ENCODE measurements at regions not wholly inside any gene's neighbourhood (a gene's known extent, or its start where the extent isn't known, plus 50 kb on each side); places are given as distances from the start of the nearest gene placed in this dataset.
"Not testable (repeated sequence)": the region's sequence is repeated elsewhere in the genome, so short reads cannot be mapped to it uniquely, and the experiment has no call there.

- no peak for DNase-seq (ENCODE audit: low read depth in 4 of 4, low spot score in 2 of 4)
These were observed 201.6 kb upstream of the NANOGP8 start for GRCh38 chr15:35286721-35287120.

DNA sequence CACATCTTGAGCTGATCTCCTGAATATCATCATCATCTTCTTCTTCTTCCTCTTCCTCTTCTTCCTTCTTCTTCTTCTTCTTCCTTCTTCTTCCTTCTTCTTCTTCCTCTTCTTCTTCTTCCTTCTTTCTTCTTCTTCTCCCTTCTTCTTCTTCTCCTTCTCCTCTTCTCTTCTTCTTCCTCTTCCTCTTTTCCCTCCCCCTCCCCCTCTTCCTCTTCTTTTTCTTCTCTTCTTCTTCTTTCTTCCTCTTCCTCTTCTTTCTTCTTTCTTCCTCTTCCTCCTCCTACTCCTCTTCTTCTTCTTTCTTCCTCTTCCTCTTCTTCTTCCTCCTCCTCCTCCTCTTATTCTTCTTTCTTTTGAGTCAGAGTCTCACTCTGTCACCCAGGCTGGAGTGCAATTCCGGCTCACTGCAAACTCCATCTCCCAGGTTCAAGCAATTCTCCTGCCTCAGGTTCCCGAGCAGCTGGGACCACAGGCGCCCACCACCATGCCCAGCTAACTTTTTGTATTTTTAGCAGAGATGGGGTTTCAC lies 197.9 kb upstream of the NANOGP8 start:
- DNase-seq (ENCODE audit: low read depth in 4 of 4, low spot score in 2 of 4): no peak

- DNase-seq (ENCODE audit: low read depth in 4 of 4, low spot score in 2 of 4): no peak
These were observed 196.4 kb upstream of the NANOGP8 start for GRCh38 chr15:35281515-35281914.

GRCh38 chr15:35279811-35280210 lies 194.7 kb upstream of the NANOGP8 start:
- DNase-seq (ENCODE audit: low read depth in 4 of 4, low spot score in 2 of 4): no peak

GRCh38 chr15:35271371-35272043 lies 186.4 kb upstream of the NANOGP8 start:
- no peak for DNase-seq (ENCODE audit: low read depth in 4 of 4, low spot score in 2 of 4)

GRCh38 chr15:35260941-35261340 lies 175.8 kb upstream of the NANOGP8 start:
- no peak for DNase-seq (ENCODE audit: low read depth in 4 of 4, low spot score in 2 of 4)

GRCh38 chr15:35260274-35260673 lies 175.2 kb upstream of the NANOGP8 start:
- DNase-seq (ENCODE audit: low read depth in 4 of 4, low spot score in 2 of 4): not testable (repeated sequence)

GRCh38 chr15:35256551-35256950 lies 171.5 kb upstream of the NANOGP8 start:
- no peak for DNase-seq (ENCODE audit: low read depth in 4 of 4, low spot score in 2 of 4)

DNA sequence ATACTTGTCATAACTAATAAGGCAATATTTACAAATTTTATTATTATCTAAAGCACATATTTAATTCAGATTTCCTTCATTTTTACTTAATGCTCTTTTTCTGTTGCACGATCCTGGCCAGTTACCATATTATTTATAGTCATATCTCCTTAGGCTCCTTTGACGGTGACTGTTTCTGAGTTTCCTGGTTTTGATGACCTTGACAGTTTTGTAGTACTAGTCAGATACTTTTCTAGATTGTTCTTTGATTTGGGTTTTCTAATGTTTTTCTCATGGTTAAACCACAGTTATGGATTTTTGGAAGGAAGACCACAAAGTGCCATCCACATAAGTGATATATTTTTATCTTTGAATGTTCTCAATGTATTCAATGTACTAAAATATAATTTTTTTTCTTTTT lies 171.0 kb upstream of the NANOGP8 start:
- DNase-seq (ENCODE audit: low read depth in 4 of 4, low spot score in 2 of 4): no peak

DNA sequence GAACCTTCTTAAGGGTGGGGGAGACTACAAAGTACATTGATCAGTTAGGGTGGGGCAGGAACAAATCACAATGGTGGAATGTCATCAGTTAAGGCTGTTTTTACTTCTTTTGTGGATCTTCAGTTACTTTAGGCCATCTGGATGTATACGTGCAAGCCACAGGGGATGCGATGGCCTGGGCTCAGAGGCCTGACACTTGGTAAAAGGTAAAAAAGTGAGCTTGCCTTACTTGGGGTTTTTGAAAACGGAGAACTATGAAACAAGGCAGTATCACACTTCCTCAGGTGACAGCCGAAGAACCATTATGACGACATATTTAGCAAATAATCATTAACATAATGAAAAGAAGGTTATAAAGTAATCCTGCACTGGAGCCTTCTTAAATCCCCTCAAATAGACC lies 169.8 kb upstream of the NANOGP8 start:
- not testable (repeated sequence) for DNase-seq (ENCODE audit: low read depth in 4 of 4, low spot score in 2 of 4)

DNA sequence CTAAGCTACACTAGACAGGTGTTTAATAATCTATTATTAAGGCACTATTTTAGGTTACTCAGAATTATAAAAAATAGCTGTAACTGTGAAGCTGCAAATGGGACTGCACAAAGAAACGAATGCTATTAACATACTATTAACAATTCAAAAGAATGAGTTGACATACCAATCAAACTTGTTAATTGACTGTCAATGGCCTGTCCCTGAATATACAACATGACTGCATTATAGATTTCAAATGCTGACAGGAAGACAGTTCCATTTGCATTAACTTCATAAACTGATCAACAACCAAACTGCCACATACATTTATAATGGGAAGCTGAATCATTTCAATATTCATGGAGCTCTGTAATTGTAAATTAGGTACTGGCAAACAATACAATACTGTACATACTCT lies 169.0 kb upstream of the NANOGP8 start:
- DNase-seq (ENCODE audit: low read depth in 4 of 4, low spot score in 2 of 4): no peak

DNA sequence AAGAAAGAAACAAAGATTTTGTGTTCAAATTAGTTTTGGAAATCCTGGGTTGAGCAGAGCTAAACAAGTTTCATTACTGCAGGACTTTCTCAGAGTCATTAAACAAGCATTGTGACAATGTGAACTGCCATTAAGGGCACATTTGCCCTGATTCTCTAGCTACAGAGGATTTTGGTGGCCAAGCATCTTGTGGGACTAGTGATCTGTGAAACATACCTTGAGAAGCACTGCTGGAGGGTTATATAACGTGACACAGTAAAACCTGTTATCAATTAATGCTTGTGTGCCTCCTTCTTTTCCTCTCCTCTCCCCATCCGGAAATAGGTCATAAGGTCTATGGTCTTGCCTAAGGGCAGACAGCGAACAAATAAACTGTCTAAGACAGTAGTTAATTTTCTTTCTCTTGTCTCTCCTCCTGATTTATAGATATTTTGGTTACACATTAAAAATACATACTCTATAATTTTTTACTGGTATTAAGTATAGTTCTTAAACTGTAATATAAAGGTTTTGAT lies 167.3 kb upstream of the NANOGP8 start:
- no peak for DNase-seq (ENCODE audit: low read depth in 4 of 4, low spot score in 2 of 4)

GRCh38 chr15:35247150-35247549 lies 162.1 kb upstream of the NANOGP8 start:
- no peak for DNase-seq (ENCODE audit: low read depth in 4 of 4, low spot score in 2 of 4)

GRCh38 chr15:35246451-35246850 lies 161.4 kb upstream of the NANOGP8 start:
- DNase-seq (ENCODE audit: low read depth in 4 of 4, low spot score in 2 of 4): no peak

DNA sequence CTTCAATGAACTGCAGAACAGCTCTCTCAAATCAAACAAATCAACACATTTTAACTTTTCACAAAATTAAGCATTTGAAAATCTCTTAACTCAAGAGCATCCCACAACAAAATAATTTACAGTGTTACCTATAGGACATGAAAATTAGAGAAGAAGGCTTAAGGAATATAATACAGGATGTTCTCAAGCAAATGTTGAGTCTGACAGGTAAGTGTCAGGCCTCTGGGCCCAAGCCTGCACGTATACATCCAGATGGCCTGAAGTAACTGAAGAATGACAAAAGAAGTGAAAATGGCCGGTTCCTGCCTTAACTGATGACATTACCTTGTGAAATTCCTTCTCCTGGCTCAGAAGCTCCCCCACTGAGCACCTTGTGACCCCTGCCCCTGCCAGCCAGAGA lies 160.6 kb upstream of the NANOGP8 start:
- not testable (repeated sequence) for DNase-seq (ENCODE audit: low read depth in 4 of 4, low spot score in 2 of 4)

- DNase-seq (ENCODE audit: low read depth in 4 of 4, low spot score in 2 of 4): no peak
These were observed 159.1 kb upstream of the NANOGP8 start for GRCh38 chr15:35244227-35244626.

GRCh38 chr15:35243758-35244157 lies 158.7 kb upstream of the NANOGP8 start:
- DNase-seq (ENCODE audit: low read depth in 4 of 4, low spot score in 2 of 4): no peak

DNA sequence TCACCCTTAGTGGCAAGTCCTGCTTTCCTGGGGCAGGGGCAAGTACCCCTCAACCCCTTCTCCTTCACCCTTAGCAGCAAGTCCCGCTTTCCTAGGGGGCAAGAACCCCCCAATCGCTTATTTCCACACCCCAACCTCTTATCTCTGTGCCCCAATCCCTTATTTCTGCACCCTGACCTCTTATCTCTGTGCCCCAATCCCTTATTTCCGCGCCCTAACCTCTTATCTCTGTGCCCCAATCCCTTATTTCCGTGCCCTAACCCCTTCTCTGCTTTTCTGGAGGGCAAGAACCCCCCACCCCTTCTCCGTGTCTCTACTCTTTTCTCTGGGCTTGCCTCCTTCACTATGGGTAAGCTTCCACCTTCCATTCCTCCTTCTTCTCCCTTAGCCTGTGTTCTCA lies 154.6 kb upstream of the NANOGP8 start:
- not testable (repeated sequence) for DNase-seq (ENCODE audit: low read depth in 4 of 4, low spot score in 2 of 4)

- not testable (repeated sequence) for DNase-seq (ENCODE audit: low read depth in 4 of 4, low spot score in 2 of 4)
These were observed 153.4 kb upstream of the NANOGP8 start for GRCh38 chr15:35238448-35238847.

DNA sequence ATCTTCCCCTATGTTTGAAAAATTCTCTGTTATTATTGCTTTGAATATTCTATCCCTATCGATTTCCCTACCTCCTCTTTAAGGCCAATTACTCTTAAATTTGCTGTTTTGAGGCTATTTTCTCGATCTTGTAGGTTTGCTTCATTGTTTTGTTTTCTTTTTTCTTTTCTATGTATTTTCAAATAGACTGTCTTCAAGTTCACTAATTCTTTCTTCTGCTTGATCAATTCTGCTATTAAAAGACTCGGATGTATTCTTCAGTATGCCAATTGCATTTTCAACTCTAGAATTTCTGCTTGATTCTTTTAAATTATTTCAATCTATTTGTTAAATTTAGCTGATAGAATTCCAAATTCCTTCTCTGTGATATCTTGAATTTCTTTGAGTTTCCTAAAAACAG lies 144.0 kb upstream of the NANOGP8 start:
- DNase-seq (ENCODE audit: low read depth in 4 of 4, low spot score in 2 of 4): no peak

- no peak for DNase-seq (ENCODE audit: low read depth in 4 of 4, low spot score in 2 of 4)
These were observed 133.1 kb upstream of the NANOGP8 start for GRCh38 chr15:35218215-35218614.

DNA sequence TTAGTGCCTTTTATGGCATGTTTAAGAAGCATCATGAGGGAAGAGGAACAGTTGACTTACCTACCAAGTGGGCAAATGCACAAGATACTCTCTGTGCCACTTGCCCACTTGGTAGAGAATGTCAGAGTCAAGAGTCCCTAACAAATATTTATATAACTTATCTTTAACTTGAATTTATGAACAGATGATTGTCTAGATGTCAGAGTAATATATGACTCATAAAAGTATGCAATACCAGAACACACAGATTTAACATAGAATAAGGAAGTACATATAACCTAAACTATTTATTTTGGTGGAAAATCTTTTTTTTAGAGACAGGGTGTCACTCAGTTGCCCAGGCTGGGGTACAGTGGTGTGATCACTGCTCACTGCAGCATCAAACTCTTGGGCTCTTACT lies 130.0 kb upstream of the NANOGP8 start:
- no peak for DNase-seq (ENCODE audit: low read depth in 4 of 4, low spot score in 2 of 4)

All from left renal cortex interstitium (tissue), 4 donors.